ENCODE measurements at regions not wholly inside any gene's neighbourhood (a gene's known extent, or its start where the extent isn't known, plus 50 kb on each side); places are given as distances from the start of the nearest gene placed in this dataset.

GRCh38 chr2:396903-397302 lies 109.0 kb upstream of the ALKAL2 start:
- in situ Hi-C loops (cut with HindIII; ENCODE audit: extremely low pct_ligation_motif_present, low pct_unique_long_range_greater_than_20kb) = no loop called here
- intact Hi-C loops (cut with micrococcal nuclease; ENCODE audit: unreplicated experiment) = no loop called here
- BruUV-seq (replicated peaks) = no TSS peak
- H3K4me1 ChIP-seq (ENCODE audit: insufficient read depth, low read length) = no peaks in the 10 kb centered on the region
- no peak for ATAC-seq
- H3K27ac ChIP-seq (ENCODE audit: extremely low read length, insufficient read depth, low read length) = no peak overlapping the region
- H4K20me1 ChIP-seq (ENCODE audit: insufficient read depth, low read length) = no peaks in the 10 kb centered on the region
- no peak for FAIRE-seq
- no peak overlapping the region for H3K4me3 ChIP-seq (replicated peaks in 1 of 3; ENCODE audit: insufficient read depth in 1 of 3, low read depth in 2 of 3, low read length in 3 of 3)
- no peaks in the 10 kb centered on the region for H3K36me3 ChIP-seq (replicated peaks in 1 of 2; ENCODE audit: control insufficient read depth in 1 of 2, insufficient read depth in 2 of 2, low read length in 2 of 2)
- WGBS (ENCODE audit: low lambda C conversion rate) = 49% methylated on average over 11 of the region's 11 CpGs
- H3K4me2 ChIP-seq (ENCODE audit: low read depth, low read length) = no peak overlapping the region
- H3K27me3 ChIP-seq (ENCODE audit: control insufficient read depth in 1 of 2, insufficient read depth in 2 of 2, low read length in 2 of 2) = peaks cover 1 to 53% of the 10 kb centered on the region in 2 experiments; a peak in 4 of 5 replicates
- no peak for DNase-seq (ENCODE audit: low spot score)
- no peak overlapping the region for H3K9ac ChIP-seq (ENCODE audit: insufficient read depth, low read depth, low read length)
- no peak for TF ChIP-seq ZNF24 (IDR thresholded peaks at IDR 0.05)
- no peak for TF ChIP-seq SCMH1 (CRISPR knock-in tag; IDR thresholded peaks at IDR 0.05; ENCODE audit: borderline replicate concordance)
- TF ChIP-seq ESRRA (CRISPR knock-in tag; IDR thresholded peaks at IDR 0.05; ENCODE audit: low read depth) = no peak
- no peak for TF ChIP-seq ZNF576 (CRISPR knock-in tag; IDR thresholded peaks at IDR 0.05)
- no peak for TF ChIP-seq ZNF75D (CRISPR knock-in tag; IDR thresholded peaks at IDR 0.05; ENCODE audit: borderline replicate concordance)
- no peak for TF ChIP-seq SIX4 (CRISPR knock-in tag; IDR thresholded peaks at IDR 0.05)
- no peak for TF ChIP-seq PPARG (CRISPR knock-in tag; conservative IDR thresholded peaks at IDR 0.05)
- no peak for TF ChIP-seq RFXAP (CRISPR knock-in tag; IDR thresholded peaks at IDR 0.05; ENCODE audit: borderline replicate concordance)
- no peak for TF ChIP-seq PAWR (CRISPR knock-in tag; IDR thresholded peaks at IDR 0.05; ENCODE audit: borderline replicate concordance)
- no peak for TF ChIP-seq ZNF235 (CRISPR knock-in tag; IDR thresholded peaks at IDR 0.05; ENCODE audit: borderline replicate concordance)
- no peak for TF ChIP-seq ZBTB43 (CRISPR knock-in tag; conservative IDR thresholded peaks at IDR 0.05)
- no peak for TF ChIP-seq RELA (CRISPR knock-in tag; IDR thresholded peaks at IDR 0.05)
- TF ChIP-seq ZNF569 (CRISPR knock-in tag; IDR thresholded peaks at IDR 0.05; ENCODE audit: borderline replicate concordance) = no peak
- TF ChIP-seq DMAP1 (CRISPR knock-in tag; IDR thresholded peaks at IDR 0.05) = no peak
- no peak for TF ChIP-seq ZNF639 (CRISPR knock-in tag; conservative IDR thresholded peaks at IDR 0.05)
- TF ChIP-seq SYNCRIP (IDR thresholded peaks at IDR 0.05; ENCODE audit: insufficient read depth, low read depth, low read length) = no peak
- no peak for TF ChIP-seq BRCA1 (CRISPR knock-in tag; IDR thresholded peaks at IDR 0.05)
- TF ChIP-seq NR3C1 (CRISPR knock-in tag; IDR thresholded peaks at IDR 0.05) = no peak
- no peak for TF ChIP-seq MTERF4 (CRISPR knock-in tag; IDR thresholded peaks at IDR 0.05)
- no peaks in the 10 kb centered on the region for H3K79me2 ChIP-seq (ENCODE audit: insufficient read depth, low read length)
- no peaks in the 10 kb centered on the region for H3K9me3 ChIP-seq (ENCODE audit: low read length)
- POLR2A ChIA-PET = no interaction called here
- no peak overlapping the region for H2AFZ ChIP-seq (ENCODE audit: low read length)
- CTCF ChIA-PET (ENCODE audit: low intra/inter-chr PET ratio, low total read pairs) = no interaction called here

All from HepG2 (cell line).